Fibroblast of lung (primary cell): ENCODE measurements at regions not wholly inside any gene's neighbourhood (a gene's known extent, or its start where the extent isn't known, plus 50 kb on each side); places are given as distances from the start of the nearest gene placed in this dataset.

Experiments
- CTCF ChIP-seq, 2 donors: IDR thresholded peaks in 1 of 2; conservative IDR thresholded peaks in 1 of 2; 1 replicate in 1 of 2; 2 replicates in 1 of 2; pipeline ENCODE4 v1.5.1; 2011 to 2012; ENCODE audit warnings: low read length in 2 of 2, control low read depth in 1 of 2, inconsistent platforms in 1 of 2, low read depth in 1 of 2, mild to moderate bottlenecking in 1 of 2
- EZH2 ChIP-seq: IDR thresholded peaks from 2 replicates; pipeline ENCODE4 v1.5.1; 2012; ENCODE audit warnings: low read length, control low read depth, mild to moderate bottlenecking; ENCODE audit errors: missing control alignments

DNA sequence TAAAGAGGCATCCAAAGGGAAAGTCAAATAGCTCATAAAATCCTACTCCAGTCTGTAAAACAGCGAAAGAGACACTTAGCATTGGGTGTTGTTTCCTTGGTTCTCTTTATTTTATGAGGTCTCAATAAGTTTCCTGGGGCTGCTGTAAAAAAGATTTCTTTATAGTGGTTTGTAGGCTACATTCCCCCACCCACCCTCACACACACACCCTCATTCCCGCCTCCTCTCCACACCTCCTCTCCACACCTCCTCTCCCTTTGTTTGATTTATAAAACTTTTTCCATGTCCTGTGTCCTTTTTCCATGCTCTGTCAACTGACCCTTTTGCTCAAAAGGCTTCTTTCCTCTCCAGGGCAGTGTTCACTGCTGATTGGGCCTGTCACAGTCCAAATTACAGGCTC lies 178.9 kb upstream of the SOX9 start:
- TF ChIP-seq CTCF (conservative IDR thresholded peaks at IDR 0.05 in 1 of 2, IDR thresholded peaks at IDR 0.05 in 1 of 2; ENCODE audit: low read depth in 1 of 2, low read length in 2 of 2) = no peak
- TF ChIP-seq EZH2 = no peak
